GM12892 (cell line): ENCODE measurements at regions not wholly inside any gene's neighbourhood (a gene's known extent, or its start where the extent isn't known, plus 50 kb on each side); places are given as distances from the start of the nearest gene placed in this dataset.

Experiments used
- POLR2A ChIP-seq: IDR thresholded peaks from 2 replicates; pipeline ENCODE4 v1.6.1; 2011; ENCODE audit warnings: low read depth, low read length, control low read depth
- POLR2AphosphoS5 ChIP-seq: IDR thresholded peaks from 2 replicates; pipeline ENCODE4 v1.6.1; 2011; ENCODE audit warnings: low read depth, low read length, control low read depth

DNA sequence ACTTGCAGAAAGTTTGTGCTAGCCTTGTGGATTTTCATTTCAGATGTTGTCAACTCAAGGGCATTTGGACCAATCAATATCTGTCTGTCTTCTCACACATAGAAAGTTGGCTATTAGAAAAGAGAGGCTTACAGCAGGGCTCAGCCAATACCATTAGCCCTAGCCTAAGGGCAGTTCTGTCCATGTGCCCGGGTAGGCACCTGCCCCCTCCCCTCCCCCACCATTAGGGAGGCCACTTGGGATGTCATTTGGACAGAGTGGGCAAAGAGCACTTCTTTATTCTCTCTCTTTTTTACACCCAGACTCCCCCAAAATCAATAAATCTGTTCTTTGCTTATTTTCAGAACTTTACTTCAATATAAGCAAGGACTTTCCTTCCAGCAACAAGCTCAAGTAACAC lies 188.5 kb upstream of the MKI67 start:
- TF ChIP-seq POLR2AphosphoS5: no peak
- TF ChIP-seq POLR2A: no peak
